Fibroblast of skin of right biceps (primary cell): ENCODE measurements at regions not wholly inside any gene's neighbourhood (a gene's known extent, or its start where the extent isn't known, plus 50 kb on each side); places are given as distances from the start of the nearest gene placed in this dataset.
A peak's percentile ranks its signal among the peaks of the same experiment; 100 is the strongest.
"Not testable (repeated sequence)": the region's sequence is repeated elsewhere in the genome, so short reads cannot be mapped to it uniquely, and the experiment has no call there.

Source experiments
- DNase-seq: peaks from one replicate; pipeline ENCODE4 v3.0.0-alpha.2; 2013

- DNase-seq = no peak
Observed at GRCh38 chr2:199131136-199131655, 326.5 kb downstream of the SATB2 start.

GRCh38 chr2:199130501-199130900 lies 327.2 kb downstream of the SATB2 start:
- DNase-seq = no peak

GRCh38 chr2:199128476-199129229 lies 329.1 kb downstream of the SATB2 start:
- peak; percentile 12 for DNase-seq

- DNase-seq = no peak
Observed at GRCh38 chr2:199119796-199120195, 337.9 kb downstream of the SATB2 start.

GRCh38 chr2:199118673-199119112 lies 339.0 kb downstream of the SATB2 start:
- DNase-seq = no peak

- DNase-seq = no peak
Observed at GRCh38 chr2:199115169-199115568, 342.6 kb downstream of the SATB2 start.

- no peak for DNase-seq
Observed at GRCh38 chr2:199113111-199113510, 344.6 kb downstream of the SATB2 start.

GRCh38 chr2:199111458-199111857 lies 346.3 kb downstream of the SATB2 start:
- DNase-seq = no peak

GRCh38 chr2:199108056-199108455 lies 349.7 kb downstream of the SATB2 start:
- no peak for DNase-seq

GRCh38 chr2:199105826-199106225 lies 351.9 kb downstream of the SATB2 start:
- DNase-seq = no peak

GRCh38 chr2:199101487-199101886 lies 356.3 kb downstream of the SATB2 start:
- no peak for DNase-seq

- peak; percentile 72 for DNase-seq
Observed at GRCh38 chr2:199100326-199101110, 357.2 kb downstream of the SATB2 start.

- DNase-seq = no peak
Observed at GRCh38 chr2:199092419-199092818, 365.3 kb downstream of the SATB2 start.

- no peak for DNase-seq
Observed at GRCh38 chr2:199085261-199085660, 372.5 kb downstream of the SATB2 start.

GRCh38 chr2:199070322-199070949 lies 387.3 kb downstream of the SATB2 start:
- DNase-seq = no peak

- DNase-seq = no peak
Observed at GRCh38 chr2:199064201-199064600, 393.5 kb downstream of the SATB2 start.

GRCh38 chr2:199057936-199058335 lies 399.8 kb downstream of the SATB2 start:
- peak; percentile 4 for DNase-seq

- DNase-seq = no peak
Observed at GRCh38 chr2:199055336-199055735, 402.4 kb downstream of the SATB2 start.

- no peak for DNase-seq
Observed at GRCh38 chr2:199042660-199043379, 414.9 kb downstream of the SATB2 start.

- DNase-seq = no peak
Observed at GRCh38 chr2:199040522-199040921, 417.2 kb downstream of the SATB2 start.

- not testable (repeated sequence) for DNase-seq
Observed at GRCh38 chr2:199033761-199034160, 424.0 kb downstream of the SATB2 start.

- DNase-seq = no peak
Observed at GRCh38 chr2:199025146-199025545, 432.6 kb downstream of the SATB2 start.

GRCh38 chr2:199024224-199024623 lies 433.5 kb downstream of the SATB2 start:
- DNase-seq = no peak
